ENCODE measurements at regions not wholly inside any gene's neighbourhood (a gene's known extent, or its start where the extent isn't known, plus 50 kb on each side); places are given as distances from the start of the nearest gene placed in this dataset.

GRCh38 chr6:113805811-113806495, 51.2 kb upstream of the MARCKS start:
- DNase-seq, result no peak
